ENCODE measurements at regions not wholly inside any gene's neighbourhood (a gene's known extent, or its start where the extent isn't known, plus 50 kb on each side); places are given as distances from the start of the nearest gene placed in this dataset.
"Not testable (repeated sequence)": the region's sequence is repeated elsewhere in the genome, so short reads cannot be mapped to it uniquely, and the experiment has no call there.

DNA sequence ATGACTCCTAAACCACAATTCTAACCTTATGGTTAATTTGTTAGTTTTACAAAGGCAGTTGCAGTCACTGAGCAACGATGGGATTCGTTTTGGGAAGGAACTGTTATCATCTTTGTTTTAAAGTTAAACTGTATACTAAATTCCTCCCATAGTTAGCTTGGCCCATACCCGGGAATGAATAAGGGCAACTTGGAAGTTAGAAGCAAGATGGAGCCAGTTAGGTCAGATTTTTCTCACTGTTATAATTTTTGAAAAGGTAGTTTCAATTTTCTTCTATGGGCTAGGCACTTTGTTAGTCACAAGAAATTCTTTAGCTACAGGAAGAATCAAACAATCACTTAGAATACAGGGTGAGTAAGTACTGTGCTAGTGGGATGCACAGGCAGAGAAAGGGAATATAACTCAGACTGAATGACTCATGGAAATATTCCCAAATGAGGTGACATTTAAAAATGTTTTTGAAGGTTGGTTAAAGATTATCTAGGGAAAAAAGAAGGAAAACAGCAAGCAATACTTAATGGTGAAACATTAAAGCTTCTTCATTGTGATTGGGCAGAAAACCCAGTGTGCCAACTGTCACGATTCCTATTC, 153.6 kb downstream of the MAGEB17 start:
- DNase-seq, result no peak

DNA sequence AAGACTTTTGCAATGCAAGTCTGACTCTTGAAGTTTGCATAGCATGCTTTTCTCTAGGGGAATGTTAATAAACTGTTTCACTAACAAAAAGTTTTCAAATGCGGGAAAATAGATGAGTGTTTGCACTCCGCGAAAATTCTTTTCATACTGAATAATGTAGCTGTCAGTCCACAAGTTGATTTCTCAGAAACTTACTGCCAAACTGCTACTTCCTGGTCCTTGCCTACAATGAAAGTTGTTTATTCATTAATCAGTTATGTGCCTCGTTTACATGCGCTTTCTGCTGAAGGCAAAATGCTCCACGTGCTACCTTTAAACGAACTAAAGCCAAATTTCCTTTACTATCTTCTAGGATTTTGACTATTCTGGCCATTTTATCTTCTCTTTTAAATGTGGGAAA, 166.2 kb downstream of the MAGEB17 start:
- no peak for DNase-seq

DNA sequence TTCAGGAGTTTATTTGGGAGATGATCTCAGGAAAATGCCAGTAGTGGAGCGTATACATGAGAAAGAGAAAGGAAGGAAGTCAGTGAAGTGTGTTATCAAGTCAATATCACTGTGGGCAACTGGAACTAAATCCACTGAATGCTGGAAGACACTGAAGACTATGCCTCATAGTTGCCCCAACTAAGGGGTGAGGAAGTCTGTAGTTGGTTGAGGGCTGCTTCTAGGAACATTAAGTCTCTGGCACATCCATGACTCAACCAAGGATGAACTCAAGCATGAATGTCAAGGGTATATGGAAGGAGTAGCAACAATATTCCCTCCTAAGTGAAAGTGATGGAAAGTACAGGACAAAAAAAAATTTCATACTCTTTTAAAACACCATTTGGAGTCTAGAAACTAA, 167.9 kb downstream of the MAGEB17 start:
- no peak for DNase-seq

DNA sequence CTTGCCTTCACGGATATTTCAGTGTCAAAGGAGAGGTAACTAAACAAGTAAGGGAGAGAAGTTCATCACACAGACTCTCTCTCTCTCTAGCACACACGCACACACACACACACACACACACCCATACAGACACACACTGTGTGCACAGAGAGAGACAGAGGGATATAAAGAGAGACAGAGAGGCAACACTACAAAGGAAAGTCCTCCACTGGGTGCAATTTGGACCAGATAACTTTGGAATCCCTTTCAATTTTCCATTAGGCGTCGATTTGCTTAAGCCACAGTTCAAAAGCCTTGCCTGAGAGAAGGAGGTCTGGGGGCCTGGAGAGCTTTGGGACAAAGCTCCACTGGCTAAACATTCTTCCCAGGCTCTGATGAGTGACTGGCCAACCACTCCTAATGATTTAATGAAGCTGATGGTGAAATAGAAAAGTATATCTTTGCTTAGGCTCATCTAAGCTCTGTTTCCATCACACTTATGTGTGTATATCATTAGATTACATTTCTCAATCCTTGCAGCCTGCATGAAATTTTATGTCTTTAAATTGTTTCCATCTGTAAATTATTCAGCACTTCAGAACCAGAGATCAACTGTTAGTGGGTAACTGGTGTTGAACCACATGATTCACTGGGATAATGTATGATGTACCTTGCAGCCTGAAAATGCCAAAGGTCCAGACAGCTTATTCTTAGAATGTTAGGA, 180.8 kb downstream of the MAGEB17 start:
- no peak for DNase-seq

DNA sequence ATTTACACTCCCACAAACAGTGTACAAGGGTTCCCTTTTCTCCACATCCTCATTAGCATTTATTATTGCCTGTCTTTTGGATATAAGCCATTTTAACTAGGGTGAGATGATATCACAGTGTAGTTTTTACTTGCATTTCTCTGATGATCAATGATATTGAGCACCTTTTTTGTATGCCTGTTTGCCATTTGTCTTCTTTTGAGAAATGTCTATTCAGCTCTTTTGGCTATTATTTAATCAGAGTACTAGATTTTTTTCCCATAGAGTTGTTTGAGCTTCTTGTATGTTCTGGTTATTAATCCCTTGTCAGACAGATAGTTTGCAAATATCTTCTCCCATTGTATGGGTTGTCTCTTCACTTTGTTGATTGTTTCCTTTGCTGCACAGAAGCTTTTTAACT, 190.6 kb downstream of the MAGEB17 start:
- no peak for DNase-seq

- DNase-seq, result not testable (repeated sequence)
Observed at GRCh38 chrX:16360056-16360455, 192.8 kb downstream of the MAGEB17 start.

- DNase-seq, result no peak
Observed at GRCh38 chrX:16368696-16369095, 201.4 kb downstream of the MAGEB17 start.

- DNase-seq, result no peak
Observed at GRCh38 chrX:16376056-16376455, 208.8 kb downstream of the MAGEB17 start.

DNA sequence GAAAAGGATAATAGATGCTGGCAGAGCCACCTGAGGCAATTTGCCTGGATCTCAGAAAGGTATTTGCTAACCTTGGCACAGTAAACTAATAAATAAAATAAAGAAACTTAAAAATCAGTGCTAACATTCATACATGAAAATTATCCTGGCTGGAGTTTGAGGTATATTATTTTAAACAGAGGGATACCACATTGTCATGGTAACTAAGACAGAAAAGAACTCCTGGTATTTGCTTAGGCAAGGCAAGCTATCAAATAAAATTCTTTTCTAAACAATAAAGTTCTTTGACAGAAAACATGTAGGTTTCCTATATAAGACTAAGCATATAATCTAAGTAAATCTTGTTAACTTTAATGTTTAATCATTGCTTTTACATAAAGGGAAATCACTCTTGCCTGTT, 218.8 kb downstream of the MAGEB17 start:
- DNase-seq, result no peak

- DNase-seq, result no peak
Observed at GRCh38 chrX:16392597-16392996, 225.3 kb downstream of the MAGEB17 start.

DNA sequence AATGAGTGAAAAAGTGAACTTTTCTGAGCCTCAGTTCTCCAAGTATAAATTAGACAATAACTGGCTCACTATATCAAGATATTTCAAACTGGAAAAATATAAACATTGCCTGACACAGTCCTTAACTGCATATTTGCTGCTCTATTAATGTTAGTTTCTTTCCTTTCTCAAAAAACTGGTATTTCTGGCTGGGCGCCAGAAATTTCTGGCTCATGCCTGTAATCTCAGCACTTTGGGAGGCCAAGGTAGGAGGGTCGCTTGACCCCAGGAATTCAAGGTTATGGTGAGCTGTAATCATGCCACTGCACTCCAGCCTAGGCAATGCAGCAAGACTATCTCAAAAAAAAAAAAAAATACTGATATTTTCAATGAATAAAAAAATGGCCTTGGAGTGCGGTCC, 227.0 kb downstream of the MAGEB17 start:
- DNase-seq, result no peak

DNA sequence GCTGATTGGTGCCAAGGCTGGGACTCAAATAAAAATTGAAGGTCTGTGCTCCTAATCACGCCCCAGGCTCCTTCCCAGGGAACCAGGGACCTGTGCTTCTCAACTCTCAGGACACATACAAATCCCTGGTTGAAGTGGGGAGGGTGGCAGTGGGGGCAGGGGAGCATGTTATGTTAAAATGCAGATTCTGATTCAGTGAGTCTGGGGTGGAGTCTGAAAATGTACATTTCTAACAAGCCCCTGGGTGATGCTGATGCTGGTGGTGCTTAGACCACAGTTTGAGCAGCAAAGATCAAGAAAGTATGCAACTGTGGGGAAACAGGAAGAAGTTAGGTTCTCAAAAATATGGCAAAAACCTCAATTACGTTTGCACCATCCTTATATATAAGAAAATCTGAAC, 236.5 kb downstream of the MAGEB17 start:
- DNase-seq, result no peak

DNA sequence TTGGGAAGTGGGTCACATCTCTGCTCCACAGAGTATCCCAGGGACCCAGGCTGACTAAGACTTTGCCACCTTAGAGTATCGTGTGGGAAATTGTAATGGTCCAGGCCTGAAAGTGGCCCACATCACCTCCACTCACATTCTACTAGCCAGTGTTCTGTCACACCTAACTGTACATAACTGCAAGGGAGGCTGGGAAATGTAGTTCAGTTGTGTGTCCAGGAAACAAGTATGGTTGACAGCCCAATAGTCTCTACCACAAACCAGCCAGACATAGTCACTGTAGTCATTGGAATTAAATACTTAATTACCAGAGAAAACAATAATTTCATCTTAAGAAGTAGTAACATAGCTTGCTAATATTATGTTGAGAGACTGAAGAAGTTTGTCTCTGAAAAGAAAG, 233.4 kb upstream of the S100G start:
- no peak for DNase-seq

DNA sequence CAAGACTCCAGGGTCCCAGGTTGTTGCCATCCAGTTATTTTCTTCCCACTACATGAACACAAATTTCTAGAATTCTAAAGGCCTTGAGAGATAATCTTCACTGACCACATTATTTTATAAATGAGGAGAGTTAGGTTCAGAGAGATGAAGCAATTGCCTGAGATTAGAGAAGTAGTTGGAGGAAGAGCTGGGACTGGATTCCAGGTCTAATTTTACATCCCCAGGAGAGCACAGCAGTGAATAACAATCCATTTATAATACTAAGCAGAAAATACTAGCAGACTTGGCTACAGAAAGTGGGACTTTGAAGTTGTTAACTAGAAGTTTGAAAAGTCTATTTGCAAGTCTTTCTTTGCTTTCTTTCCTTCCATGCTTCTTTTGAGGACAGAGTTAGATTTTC, 231.3 kb upstream of the S100G start:
- no peak for DNase-seq

GRCh38 chrX:16427668-16428067, 222.3 kb upstream of the S100G start:
- no peak for DNase-seq

GRCh38 chrX:16429406-16429805, 220.6 kb upstream of the S100G start:
- DNase-seq, result no peak

DNA sequence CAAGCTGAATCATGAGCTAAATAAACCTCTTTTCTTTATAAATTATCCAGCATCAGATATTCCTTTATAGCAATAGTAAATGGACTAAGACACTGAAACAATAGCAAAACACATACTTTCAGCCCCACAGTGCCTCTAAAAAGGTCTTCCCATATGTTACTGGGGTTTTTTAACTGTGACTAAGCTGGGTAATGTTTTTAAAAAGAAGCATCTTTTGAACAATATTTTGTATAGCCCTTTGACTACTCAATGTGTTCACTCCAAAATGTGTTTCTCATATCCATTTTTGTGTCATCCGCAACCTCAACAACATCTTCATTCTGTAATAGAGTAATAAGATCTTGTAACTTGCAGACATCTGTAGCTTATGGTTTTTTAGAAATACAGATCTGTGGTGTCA, 218.7 kb upstream of the S100G start:
- DNase-seq, result no peak

DNA sequence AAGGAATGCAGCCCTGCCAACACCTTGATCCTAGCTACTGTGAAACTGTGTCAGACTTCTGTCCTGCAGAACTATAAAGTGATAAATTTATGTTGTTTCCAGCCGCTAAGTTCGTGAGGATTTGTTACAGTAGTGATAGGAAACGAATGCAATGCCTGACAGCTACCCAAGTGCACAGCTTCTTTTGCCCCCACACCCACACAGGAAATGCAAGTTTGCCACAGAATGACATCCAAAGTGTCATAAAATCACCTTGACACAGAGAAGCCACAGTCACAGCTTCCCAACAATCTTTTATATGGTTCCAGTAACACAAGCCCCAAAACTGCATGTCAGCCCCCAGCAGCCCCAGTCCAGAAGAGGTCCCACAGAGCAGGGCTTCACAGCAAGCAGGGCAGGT, 216.9 kb upstream of the S100G start:
- no peak for DNase-seq

DNA sequence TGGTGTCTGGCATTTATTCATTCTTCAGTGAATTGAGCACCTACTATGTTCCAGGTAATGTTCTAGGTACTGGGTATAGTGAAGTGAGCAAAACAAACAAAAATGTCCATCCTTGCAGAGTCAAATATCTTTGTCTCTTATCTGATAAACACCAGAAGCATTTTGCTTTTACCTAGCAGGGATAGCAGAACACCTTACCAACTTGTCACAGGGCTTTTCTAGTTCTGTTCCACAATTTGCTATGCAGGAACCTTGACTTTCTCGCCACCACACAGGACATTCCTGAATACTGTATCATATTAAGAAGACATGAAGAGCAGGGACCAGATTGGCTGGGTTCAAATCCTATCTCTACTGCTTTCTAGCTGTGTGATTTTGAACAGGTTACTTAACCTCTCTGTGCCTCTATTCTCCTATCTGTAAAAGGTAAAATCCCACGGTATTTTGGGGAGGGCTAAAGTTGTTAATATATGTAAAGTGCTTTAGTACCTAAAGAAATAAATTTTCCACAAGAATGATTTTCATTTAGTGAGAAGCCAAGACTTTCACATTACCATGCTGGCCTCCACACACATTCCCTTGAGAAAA, 214.5 kb upstream of the S100G start:
- no peak for DNase-seq

- peak; percentile 32 to 34 for DNase-seq
Observed at GRCh38 chrX:16436348-16437188, 213.4 kb upstream of the S100G start.

DNA sequence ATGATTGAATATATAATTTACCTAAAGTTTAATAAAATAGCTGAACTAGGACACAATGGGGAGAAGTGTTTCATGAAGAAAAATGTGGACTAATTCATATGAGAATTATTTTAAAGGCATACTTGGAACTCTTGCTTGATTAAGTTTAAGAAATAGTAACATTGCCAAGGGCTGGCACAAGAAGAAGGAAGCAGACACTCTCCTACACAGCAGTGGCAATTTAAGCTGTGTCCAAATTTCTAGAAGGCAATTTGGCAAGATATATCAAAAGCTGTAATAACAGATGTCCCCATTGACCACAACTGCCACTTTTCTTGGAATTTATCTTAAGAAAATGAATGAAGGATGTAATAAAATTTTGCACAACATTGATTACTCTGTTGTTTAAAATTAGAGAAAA, 209.5 kb upstream of the S100G start:
- DNase-seq, result no peak

DNA sequence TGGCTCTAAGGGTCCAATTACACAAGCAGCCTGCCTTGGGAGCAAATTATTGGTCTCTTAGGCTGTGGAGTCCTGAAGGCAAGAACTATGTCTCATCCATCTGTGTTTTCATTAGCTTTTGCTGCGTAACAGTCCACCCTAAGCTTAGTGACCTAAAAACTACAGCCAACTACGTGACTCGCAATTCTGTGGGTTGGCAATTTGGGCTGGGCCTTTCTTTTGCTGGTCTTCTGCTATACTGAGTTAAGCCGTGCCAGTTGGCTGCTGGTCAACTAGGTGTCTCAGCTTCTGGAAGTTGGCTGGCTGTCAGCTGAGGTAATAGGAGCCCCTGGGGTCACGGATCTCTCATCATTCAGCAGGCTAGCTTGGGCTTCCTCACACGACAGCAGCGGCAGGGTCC, 205.6 kb upstream of the S100G start:
- no peak for DNase-seq

DNA sequence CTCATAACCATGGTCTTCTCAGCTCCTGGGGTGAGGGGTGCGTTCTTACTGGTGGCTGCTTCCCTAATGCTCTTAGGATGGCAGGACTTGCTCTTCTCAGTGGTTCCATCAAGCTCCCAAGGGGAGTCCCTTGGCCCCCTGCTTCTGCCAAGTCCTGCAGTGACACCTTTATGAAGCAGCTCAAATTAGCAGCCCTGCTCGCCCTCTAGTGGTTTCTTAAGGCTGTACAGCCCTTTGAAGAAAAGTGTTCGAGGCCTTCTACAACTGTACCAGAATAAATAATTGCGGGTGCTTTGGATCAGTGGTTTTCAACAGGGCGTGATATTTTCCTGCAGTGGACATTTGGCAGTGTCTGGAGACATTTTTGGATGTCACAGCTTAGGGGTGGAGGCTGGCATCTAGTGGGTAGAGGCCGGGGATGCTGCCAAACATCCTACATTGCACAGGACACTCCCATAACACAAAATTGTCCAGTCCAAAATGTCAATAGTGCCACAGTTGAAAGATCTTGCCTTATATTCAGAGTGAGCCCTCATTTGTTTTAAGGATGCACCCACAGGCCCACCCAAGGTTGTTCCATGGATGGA, 204.7 kb upstream of the S100G start:
- peak in 1 of 2 experiments; percentile 4 for DNase-seq

Measured in SHP77 (cell line).